Aorta (tissue), 5 donors: ENCODE measurements at regions not wholly inside any gene's neighbourhood (a gene's known extent, or its start where the extent isn't known, plus 50 kb on each side); places are given as distances from the start of the nearest gene placed in this dataset.

Source experiments
- ATAC-seq: fragments of 200-7000 bp; cut with Tn5 transposase; one replicate; pipeline ENCODE4 v1.9.1; 2022; ENCODE audit warnings: moderate library complexity; ENCODE audit not compliant: low FRiP score
- DNase-seq, 2 donors: peaks; one replicate each; pipeline ENCODE4 v3.0.0-alpha.2; 2020
- H3K27ac ChIP-seq, 2 donors: one replicate each; pipeline ENCODE4 v1.5.1; 2013; ENCODE audit warnings: low read length in 2 of 2, mild to moderate bottlenecking in 2 of 2, moderate library complexity in 2 of 2, control low read depth in 1 of 2, inconsistent platforms in 1 of 2, low read depth in 1 of 2
- H3K27me3 ChIP-seq, 2 donors: one replicate each; pipeline ENCODE4 v1.6.1; 2013; ENCODE audit warnings: control low read depth in 1 of 2, low read length in 1 of 2, mild to moderate bottlenecking in 1 of 2, moderate library complexity in 1 of 2; ENCODE audit not compliant: insufficient read depth in 2 of 2, control insufficient read depth in 1 of 2
- H3K36me3 ChIP-seq, 2 donors: one replicate each; pipeline ENCODE4 v1.6.1; 2013; ENCODE audit warnings: control low read depth in 1 of 2, low read length in 1 of 2, mild to moderate bottlenecking in 1 of 2; ENCODE audit not compliant: insufficient read depth in 2 of 2, control insufficient read depth in 1 of 2
- H3K4me1 ChIP-seq, 2 donors: one replicate each; pipeline ENCODE4 v1.6.1; 2013; ENCODE audit warnings: low read length in 2 of 2, control low read depth in 1 of 2, mild to moderate bottlenecking in 1 of 2, moderate library complexity in 1 of 2; ENCODE audit not compliant: insufficient read depth in 2 of 2, control insufficient read depth in 1 of 2
- H3K4me3 ChIP-seq, 2 donors: one replicate each; pipeline ENCODE4 v1.5.1; 2013; ENCODE audit warnings: low read length in 2 of 2, control low read depth in 1 of 2, mild to moderate bottlenecking in 1 of 2
- H3K9me3 ChIP-seq: one replicate; pipeline ENCODE4 v1.6.1; 2013; ENCODE audit warnings: mild to moderate bottlenecking, low read length; ENCODE audit not compliant: control insufficient read depth
- WGBS, 2 donors: extraction: QIAGEN DNeasy Blood & Tissue Kit; methylation state at CpG; one replicate each; pipeline ENCODE4 v1.1.7; 2013; 5-methylcytosine and 5-hydroxymethylcytosine counted together
- intact Hi-C, 2 donors: fragments of 100-400 bp; cut with DNase I; formaldehyde crosslinking; loops; one replicate each; pipeline versions ENCODE4 v1.14.2 to v1.15.0; 2022
- donor health status: healthy with polysubstance abuse.
- donor health status: Bipolar disorder and iron deficiency.
- donor health status: DM: no; HTN: no; CAD: no.
- donor health status: DM: no; HTN: no; CAD: no.
- donor health status: DM: yes; HTN: yes; CAD: no.

GRCh38 chr10:36057180-36057579 is 415.1 kb upstream of the FZD8 start:
- Histone ChIP-seq H3K27ac (no peak overlapping the region), H3K36me3 (no peaks in the 10 kb centered on the region), H3K4me1 (no peaks in the 10 kb centered on the region), H3K27me3 (no peaks in the 10 kb centered on the region), H3K4me3 (no peak overlapping the region), H3K9me3 (peaks cover 3% of the 10 kb centered on the region)
- no peak for ATAC-seq
- no peak for DNase-seq
- intact Hi-C loops: no loop called here
- WGBS, 2 donors: 55 to 61% methylated on average over 4 of the region's 4 CpGs

- 96 to 99% methylated on average over 4 of the region's 4 CpGs for WGBS, 2 donors
- no peak for DNase-seq
- Histone ChIP-seq H3K4me1 (no peaks in the 10 kb centered on the region), H3K9me3 (peaks cover 3% of the 10 kb centered on the region), H3K36me3 (no peaks in the 10 kb centered on the region), H3K27ac (no peak overlapping the region), H3K4me3 (no peak overlapping the region), H3K27me3 (no peaks in the 10 kb centered on the region)
- no peak for ATAC-seq
- intact Hi-C loops: no loop called here
Measured at GRCh38 chr10:36053775-36054174, 411.7 kb upstream of the FZD8 start.

- 93 to 94% methylated on average over 7 of the region's 7 CpGs for WGBS, 2 donors
- DNase-seq: no peak
- no peaks in the 10 kb centered on the region for H3K36me3 ChIP-seq
- no peak overlapping the region for H3K4me3 ChIP-seq
- intact Hi-C loops: no loop called here
- no peak for ATAC-seq
- H3K27me3 ChIP-seq: peaks cover 0 to 2% of the 10 kb centered on the region in 2 donors
- no peaks in the 10 kb centered on the region for H3K4me1 ChIP-seq
- H3K9me3 ChIP-seq: peaks cover 5% of the 10 kb centered on the region
- H3K27ac ChIP-seq: no peak overlapping the region
Measured at GRCh38 chr10:36053271-36053670, 411.2 kb upstream of the FZD8 start.

GRCh38 chr10:36051500-36051991 is 409.4 kb upstream of the FZD8 start:
- no peak overlapping the region for H3K4me3 ChIP-seq
- no peak for ATAC-seq
- no peaks in the 10 kb centered on the region for H3K36me3 ChIP-seq
- no peaks in the 10 kb centered on the region for H3K4me1 ChIP-seq
- H3K9me3 ChIP-seq: peaks cover 5% of the 10 kb centered on the region
- peaks cover 0 to 2% of the 10 kb centered on the region in 2 donors for H3K27me3 ChIP-seq
- 77 to 80% methylated on average over 4 of the region's 4 CpGs for WGBS, 2 donors
- intact Hi-C loops: no loop called here
- DNase-seq: no peak
- H3K27ac ChIP-seq: no peak overlapping the region

- no peak for DNase-seq
- intact Hi-C loops: no loop called here
- no peaks in the 10 kb centered on the region for H3K36me3 ChIP-seq
- peaks cover 0 to 2% of the 10 kb centered on the region in 2 donors for H3K27me3 ChIP-seq
- H3K4me3 ChIP-seq: no peak overlapping the region
- peaks cover 5% of the 10 kb centered on the region for H3K9me3 ChIP-seq
- H3K27ac ChIP-seq: no peak overlapping the region
- H3K4me1 ChIP-seq: no peaks in the 10 kb centered on the region
- 60 to 61% methylated on average over 7 of the region's 7 CpGs for WGBS, 2 donors
- no peak for ATAC-seq
Measured at GRCh38 chr10:36050763-36051499, 408.8 kb upstream of the FZD8 start.

- Histone ChIP-seq H3K4me1 (no peaks in the 10 kb centered on the region), H3K27me3 (peaks cover 0 to 2% of the 10 kb centered on the region in 2 donors), H3K27ac (no peak overlapping the region), H3K4me3 (no peak overlapping the region), H3K36me3 (no peaks in the 10 kb centered on the region), H3K9me3 (peaks cover 2% of the 10 kb centered on the region)
- ATAC-seq (no peak), DNase-seq (no peak)
- WGBS, 2 donors: 95% methylated on average over 2 of the region's 2 CpGs
- intact Hi-C loops: no loop called here
Measured at GRCh38 chr10:36048780-36049179, 406.7 kb upstream of the FZD8 start.

- Histone ChIP-seq H3K36me3 (no peaks in the 10 kb centered on the region), H3K27me3 (peaks cover 0 to 2% of the 10 kb centered on the region in 2 donors), H3K4me3 (no peak overlapping the region), H3K9me3 (peaks cover 2% of the 10 kb centered on the region), H3K4me1 (no peaks in the 10 kb centered on the region), H3K27ac (no peak overlapping the region)
- intact Hi-C loops: no loop called here
- ATAC-seq (no peak), DNase-seq (no peak)
Measured at GRCh38 chr10:36048236-36048635, 406.1 kb upstream of the FZD8 start.

GRCh38 chr10:36042135-36042534 is 400.0 kb upstream of the FZD8 start:
- Histone ChIP-seq H3K27me3 (no peaks in the 10 kb centered on the region), H3K9me3 (no peaks in the 10 kb centered on the region), H3K4me3 (no peak overlapping the region), H3K4me1 (peaks cover 0 to 2% of the 10 kb centered on the region in 2 donors), H3K36me3 (no peaks in the 10 kb centered on the region), H3K27ac (no peak overlapping the region)
- WGBS, 2 donors: 65 to 75% methylated on average over 2 of the region's 2 CpGs
- ATAC-seq (no peak), DNase-seq (no peak)
- intact Hi-C loops: no loop called here

GRCh38 chr10:36038316-36038955 is 396.3 kb upstream of the FZD8 start:
- Histone ChIP-seq H3K9me3 (no peaks in the 10 kb centered on the region), H3K27me3 (no peaks in the 10 kb centered on the region), H3K4me3 (no peak overlapping the region), H3K36me3 (no peaks in the 10 kb centered on the region), H3K27ac (no peak overlapping the region), H3K4me1 (peaks cover 0 to 2% of the 10 kb centered on the region in 2 donors)
- 79 to 86% methylated on average over 3 of the region's 3 CpGs for WGBS, 2 donors
- intact Hi-C loops: no loop called here
- no peak for ATAC-seq
- no peak for DNase-seq
